ENCODE measurements at regions not wholly inside any gene's neighbourhood (a gene's known extent, or its start where the extent isn't known, plus 50 kb on each side); places are given as distances from the start of the nearest gene placed in this dataset.

DNA sequence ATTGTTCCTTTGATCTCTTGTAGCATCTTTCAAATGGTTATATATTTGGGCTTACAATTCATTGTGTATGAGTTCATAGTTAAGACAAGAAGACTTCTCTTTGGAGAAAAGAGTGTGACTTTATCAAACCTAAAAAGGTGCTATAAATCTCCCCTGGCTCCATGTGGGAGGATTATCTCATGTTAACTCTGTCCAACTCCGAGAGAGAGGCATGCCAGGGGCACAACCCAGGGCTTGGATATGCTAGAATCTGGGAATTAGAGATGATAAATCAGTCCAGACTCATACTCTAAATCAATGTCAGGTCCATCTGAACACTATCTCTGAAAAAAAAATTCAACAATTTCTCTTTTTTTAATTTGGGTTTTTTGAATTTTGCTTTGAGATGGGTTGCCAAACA is 462.8 kb downstream of the TUSC7 start:
- WGBS, 3 donors = 25 to 41% (median 31%) methylated on average over 1 of the region's 1 CpG
- Histone ChIP-seq H3K4me1 (no peaks in the 10 kb centered on the region), H3K4me3 (no peak overlapping the region), H3K9me3 (no peaks in the 10 kb centered on the region), H3K27me3 (ENCODE audit: insufficient read depth in 3 of 3, low read length in 2 of 3) (no peaks in the 10 kb centered on the region), H3K36me3 (ENCODE audit: insufficient read depth in 1 of 2, low read depth in 1 of 2) (no peaks in the 10 kb centered on the region), H3K27ac (no peak overlapping the region)
- ATAC-seq (no peak), DNase-seq (no peak)
- intact Hi-C loops (cut with DNase I) = no loop called here
- TF ChIP-seq, protein P1, sequence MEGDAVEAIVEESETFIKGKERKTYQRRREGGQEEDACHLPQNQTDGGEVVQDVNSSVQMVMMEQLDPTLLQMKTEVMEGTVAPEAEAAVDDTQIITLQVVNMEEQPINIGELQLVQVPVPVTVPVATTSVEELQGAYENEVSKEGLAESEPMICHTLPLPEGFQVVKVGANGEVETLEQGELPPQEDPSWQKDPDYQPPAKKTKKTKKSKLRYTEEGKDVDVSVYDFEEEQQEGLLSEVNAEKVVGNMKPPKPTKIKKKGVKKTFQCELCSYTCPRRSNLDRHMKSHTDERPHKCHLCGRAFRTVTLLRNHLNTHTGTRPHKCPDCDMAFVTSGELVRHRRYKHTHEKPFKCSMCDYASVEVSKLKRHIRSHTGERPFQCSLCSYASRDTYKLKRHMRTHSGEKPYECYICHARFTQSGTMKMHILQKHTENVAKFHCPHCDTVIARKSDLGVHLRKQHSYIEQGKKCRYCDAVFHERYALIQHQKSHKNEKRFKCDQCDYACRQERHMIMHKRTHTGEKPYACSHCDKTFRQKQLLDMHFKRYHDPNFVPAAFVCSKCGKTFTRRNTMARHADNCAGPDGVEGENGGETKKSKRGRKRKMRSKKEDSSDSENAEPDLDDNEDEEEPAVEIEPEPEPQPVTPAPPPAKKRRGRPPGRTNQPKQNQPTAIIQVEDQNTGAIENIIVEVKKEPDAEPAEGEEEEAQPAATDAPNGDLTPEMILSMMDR (IDR thresholded peaks at IDR 0.05) = no peak

DNA sequence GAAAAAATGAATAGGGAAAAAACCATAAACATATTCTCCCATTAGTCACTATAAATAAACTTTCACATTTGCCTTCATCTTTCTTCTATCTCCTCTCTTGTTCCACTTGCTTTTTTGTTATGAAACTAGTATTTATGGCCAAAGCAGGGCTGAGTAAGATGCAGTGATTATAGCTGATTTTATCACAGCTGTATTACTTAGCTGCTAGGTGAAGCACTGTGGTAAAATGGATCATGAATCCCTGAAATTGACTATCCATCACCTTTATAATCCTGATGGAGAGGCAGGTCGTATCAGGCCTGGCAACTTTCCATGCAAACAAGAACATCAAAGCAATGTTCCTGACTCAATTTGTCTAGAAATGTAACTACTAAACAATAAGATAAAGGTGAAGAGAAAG is 471.6 kb downstream of the TUSC7 start:
- intact Hi-C loops (cut with DNase I) = no loop called here
- no peaks in the 10 kb centered on the region for H3K36me3 ChIP-seq (ENCODE audit: insufficient read depth in 1 of 2, low read depth in 1 of 2)
- H3K4me1 ChIP-seq = no peaks in the 10 kb centered on the region
- DNase-seq (no peak), ATAC-seq (no peak)
- H3K4me3 ChIP-seq = no peak overlapping the region
- no peaks in the 10 kb centered on the region for H3K9me3 ChIP-seq
- 28 to 38% (median 31%) methylated on average over 1 of the region's 1 CpG for WGBS, 3 donors
- H3K27ac ChIP-seq = no peak overlapping the region
- peaks cover 0 to 3% (median 0%) of the 10 kb centered on the region in 3 donors for H3K27me3 ChIP-seq (ENCODE audit: insufficient read depth in 3 of 3, low read length in 2 of 3)
- TF ChIP-seq, protein P1 (IDR thresholded peaks at IDR 0.05) = no peak

DNA sequence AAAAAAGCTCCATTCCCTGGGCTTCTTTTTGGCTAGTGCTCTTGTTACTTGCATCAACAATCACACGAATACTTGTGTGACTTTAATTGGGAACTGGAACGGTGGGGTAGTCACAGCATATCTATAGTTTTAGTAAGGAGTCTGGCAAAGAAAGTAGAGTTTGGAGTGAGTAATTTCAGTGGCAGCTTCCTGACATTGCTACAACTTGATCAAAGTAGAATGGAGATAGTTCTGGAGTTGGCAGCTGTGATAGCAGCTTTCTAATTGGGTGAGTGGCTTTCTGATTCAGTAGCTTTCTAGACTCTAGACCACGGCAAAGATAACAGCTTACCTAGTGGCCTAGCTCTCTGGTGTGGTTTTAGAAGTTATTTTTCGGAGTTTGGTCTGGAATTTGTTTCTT is 475.0 kb downstream of the TUSC7 start:
- Histone ChIP-seq H3K36me3 (ENCODE audit: insufficient read depth in 1 of 2, low read depth in 1 of 2) (no peaks in the 10 kb centered on the region), H3K27ac (no peak overlapping the region), H3K4me1 (no peaks in the 10 kb centered on the region), H3K27me3 (ENCODE audit: insufficient read depth in 3 of 3, low read length in 2 of 3) (peaks cover 0 to 3% (median 0%) of the 10 kb centered on the region in 3 donors), H3K4me3 (no peak overlapping the region), H3K9me3 (no peaks in the 10 kb centered on the region)
- ATAC-seq (no peak), DNase-seq (no peak)
- TF ChIP-seq, protein P1 (IDR thresholded peaks at IDR 0.05) = no peak
- intact Hi-C loops (cut with DNase I) = no loop called here
- 78 to 79% (median 78%) methylated on average over 4 of the region's 4 CpGs for WGBS, 3 donors

DNA sequence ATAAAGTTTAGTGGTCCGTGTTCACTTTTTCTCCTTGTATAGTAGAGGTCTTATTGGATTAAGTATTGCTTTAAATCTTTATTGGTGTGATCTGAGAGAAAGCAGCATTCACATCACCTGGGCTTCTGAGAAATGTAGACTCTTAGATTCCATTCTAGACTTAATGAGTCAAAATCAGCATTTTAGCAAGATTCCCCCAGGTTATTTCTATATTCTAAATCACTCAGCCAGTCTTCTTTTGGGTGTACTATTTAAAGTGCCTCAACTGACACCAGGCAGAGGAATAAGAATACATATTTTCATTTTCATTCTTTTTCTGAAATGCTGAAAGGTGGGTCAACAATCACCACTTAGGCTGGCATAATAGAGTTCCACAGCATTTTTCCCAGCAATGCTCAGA is 481.7 kb downstream of the TUSC7 start:
- ATAC-seq = no peak
- no peak for DNase-seq
- Histone ChIP-seq H3K36me3 (ENCODE audit: insufficient read depth in 1 of 2, low read depth in 1 of 2) (no peaks in the 10 kb centered on the region), H3K4me1 (no peaks in the 10 kb centered on the region), H3K27me3 (ENCODE audit: insufficient read depth in 3 of 3, low read length in 2 of 3) (no peaks in the 10 kb centered on the region), H3K27ac (no peak overlapping the region), H3K4me3 (no peak overlapping the region), H3K9me3 (no peaks in the 10 kb centered on the region)
- TF ChIP-seq, protein P1 (IDR thresholded peaks at IDR 0.05) = no peak
- 80 to 85% (median 81%) methylated on average over 1 of the region's 1 CpG for WGBS, 3 donors
- intact Hi-C loops (cut with DNase I) = no loop called here

DNA sequence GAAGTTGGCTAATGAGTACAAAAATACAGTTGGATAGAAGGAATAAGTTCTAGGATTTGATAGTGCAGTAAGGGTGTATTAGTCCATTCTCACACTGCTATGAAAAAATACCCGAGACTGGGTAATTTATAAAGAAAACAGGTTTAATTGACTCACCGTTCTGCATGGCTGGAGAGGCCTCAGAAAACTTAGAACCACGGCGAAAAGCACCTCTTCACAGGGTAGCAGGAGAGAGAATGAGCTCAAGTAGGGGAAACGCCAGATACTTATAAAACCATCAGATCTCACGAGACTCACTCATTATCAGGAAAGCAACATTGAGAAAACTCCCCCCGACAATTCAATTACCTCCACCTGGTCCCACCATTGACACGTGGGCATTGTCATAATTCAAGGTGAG is 483.3 kb downstream of the TUSC7 start:
- H3K36me3 ChIP-seq (ENCODE audit: insufficient read depth in 1 of 2, low read depth in 1 of 2) = no peaks in the 10 kb centered on the region
- no peak overlapping the region for H3K27ac ChIP-seq
- H3K4me1 ChIP-seq = no peaks in the 10 kb centered on the region
- DNase-seq = no peak
- no peak for ATAC-seq
- WGBS, 3 donors = 86 to 88% (median 86%) methylated on average over 8 of the region's 8 CpGs
- intact Hi-C loops (cut with DNase I) = no loop called here
- H3K9me3 ChIP-seq = no peaks in the 10 kb centered on the region
- TF ChIP-seq, protein P1 (IDR thresholded peaks at IDR 0.05) = no peak
- H3K4me3 ChIP-seq = no peak overlapping the region
- H3K27me3 ChIP-seq (ENCODE audit: insufficient read depth in 3 of 3, low read length in 2 of 3) = no peaks in the 10 kb centered on the region
